GM18517 (cell line): ENCODE measurements at regions not wholly inside any gene's neighbourhood (a gene's known extent, or its start where the extent isn't known, plus 50 kb on each side); places are given as distances from the start of the nearest gene placed in this dataset.
"Not testable (repeated sequence)": the region's sequence is repeated elsewhere in the genome, so short reads cannot be mapped to it uniquely, and the experiment has no call there.

Experiments used
- ATAC-seq: cut with Tn5 transposase; IDR thresholded peaks from one replicate; pipeline ENCODE4 v1.9.1; 2021; ENCODE audit warnings: mild to moderate bottlenecking, moderate library complexity; ENCODE audit not compliant: unreplicated experiment

- not testable (repeated sequence) for ATAC-seq
These were observed 394.1 kb upstream of the NFIA start for GRCh38 chr1:60688221-60688620.

GRCh38 chr1:60681095-60681860 lies 401.1 kb upstream of the NFIA start:
- no peak for ATAC-seq

GRCh38 chr1:60679524-60680375 lies 402.6 kb upstream of the NFIA start:
- no peak for ATAC-seq

- no peak for ATAC-seq
These were observed 403.6 kb upstream of the NFIA start for GRCh38 chr1:60678802-60679201.

- ATAC-seq: no peak
These were observed 404.0 kb upstream of the NFIA start for GRCh38 chr1:60678391-60678790.

GRCh38 chr1:60672449-60672848 lies 409.9 kb upstream of the NFIA start:
- ATAC-seq: no peak

GRCh38 chr1:60670302-60670701 lies 412.1 kb upstream of the NFIA start:
- no peak for ATAC-seq

GRCh38 chr1:60668585-60668984 lies 413.8 kb upstream of the NFIA start:
- no peak for ATAC-seq

- ATAC-seq: no peak
These were observed 417.1 kb upstream of the NFIA start for GRCh38 chr1:60665311-60665710.

GRCh38 chr1:60664086-60664625 lies 418.2 kb upstream of the NFIA start:
- no peak for ATAC-seq

GRCh38 chr1:60662486-60663044 lies 419.8 kb upstream of the NFIA start:
- no peak for ATAC-seq

GRCh38 chr1:60657926-60658325 lies 424.4 kb upstream of the NFIA start:
- ATAC-seq: no peak

- ATAC-seq: no peak
These were observed 426.5 kb upstream of the NFIA start for GRCh38 chr1:60655679-60656355.

GRCh38 chr1:60640033-60640551 lies 442.3 kb upstream of the NFIA start:
- ATAC-seq: not testable (repeated sequence)

GRCh38 chr1:60639287-60639686 lies 443.1 kb upstream of the NFIA start:
- ATAC-seq: no peak

- no peak for ATAC-seq
These were observed 444.7 kb upstream of the NFIA start for GRCh38 chr1:60637651-60638050.

GRCh38 chr1:60636946-60637345 lies 445.4 kb upstream of the NFIA start:
- no peak for ATAC-seq

GRCh38 chr1:60634106-60634505 lies 448.3 kb upstream of the NFIA start:
- no peak for ATAC-seq

GRCh38 chr1:60622486-60622885 lies 459.9 kb upstream of the NFIA start:
- ATAC-seq: no peak

- no peak for ATAC-seq
These were observed 461.0 kb upstream of the NFIA start for GRCh38 chr1:60621368-60621851.

GRCh38 chr1:60620087-60620486 lies 462.3 kb upstream of the NFIA start:
- no peak for ATAC-seq
